ENCODE measurements at regions not wholly inside any gene's neighbourhood (a gene's known extent, or its start where the extent isn't known, plus 50 kb on each side); places are given as distances from the start of the nearest gene placed in this dataset.
"Not testable (repeated sequence)": the region's sequence is repeated elsewhere in the genome, so short reads cannot be mapped to it uniquely, and the experiment has no call there.

GRCh38 chr2:142284336-142284735 is 153.5 kb upstream of the LRP1B start:
- H3K27me3 ChIP-seq (ENCODE audit: insufficient read depth, low read length); H3K4me1 ChIP-seq (ENCODE audit: control insufficient read depth in 1 of 2, insufficient read depth in 2 of 2, low read length in 2 of 2); H3K23ac ChIP-seq (ENCODE audit: low read length); DNase-seq; H4K8ac ChIP-seq (ENCODE audit: low read depth, low read length); H3K27ac ChIP-seq (ENCODE audit: low read depth, low read length); H2AFZ ChIP-seq (ENCODE audit: insufficient read depth, low read length, poor library complexity); H3K4ac ChIP-seq (ENCODE audit: low read depth, low read length); H3K4me3 ChIP-seq (ENCODE audit: low read depth, low read length); H3K79me1 ChIP-seq (ENCODE audit: low read length); H4K12ac ChIP-seq (ENCODE audit: low read depth, low read length); H3K18ac ChIP-seq (ENCODE audit: low read length); H3K4me2 ChIP-seq (ENCODE audit: low read length); H2BK12ac ChIP-seq (ENCODE audit: low read length); H2AK5ac ChIP-seq (ENCODE audit: low read length); H3K79me2 ChIP-seq (ENCODE audit: control insufficient read depth, insufficient read depth, low read length, poor library complexity); H4K91ac ChIP-seq (ENCODE audit: low read depth, low read length); H3K14ac ChIP-seq (ENCODE audit: low read length); H3K36me3 ChIP-seq (ENCODE audit: control insufficient read depth in 1 of 2, insufficient read depth in 2 of 2, low read length in 2 of 2); H3K9me3 ChIP-seq (ENCODE audit: insufficient read depth, low read depth, low read length); H2BK5ac ChIP-seq (ENCODE audit: low read depth, low read length, poor library complexity); H3K9ac ChIP-seq (ENCODE audit: low read length); H2BK120ac ChIP-seq (ENCODE audit: insufficient read depth, low read length, poor library complexity): not testable (repeated sequence)
- no CpG with 5 or more reads among the region's 4 CpGs for WGBS (ENCODE audit: extremely low coverage, insufficient coverage, insufficient read length)

GRCh38 chr2:142280831-142281230 is 150.0 kb upstream of the LRP1B start:
- Histone ChIP-seq H3K27me3 (ENCODE audit: insufficient read depth, low read length) (no peaks in the 10 kb centered on the region), H3K23ac (ENCODE audit: low read length) (no peak overlapping the region), H3K14ac (ENCODE audit: low read length) (no peak overlapping the region), H3K79me1 (ENCODE audit: low read length) (no peaks in the 10 kb centered on the region), H4K12ac (ENCODE audit: low read depth, low read length) (no peak overlapping the region), H3K79me2 (ENCODE audit: control insufficient read depth, insufficient read depth, low read length, poor library complexity) (no peaks in the 10 kb centered on the region), H4K8ac (ENCODE audit: low read depth, low read length) (no peak overlapping the region), H3K27ac (ENCODE audit: low read depth, low read length) (no peak overlapping the region), H3K9me3 (ENCODE audit: insufficient read depth, low read depth, low read length) (no peaks in the 10 kb centered on the region), H2AK5ac (ENCODE audit: low read length) (no peak overlapping the region), H3K18ac (ENCODE audit: low read length) (no peak overlapping the region), H3K9ac (ENCODE audit: low read length) (no peak overlapping the region), H2BK5ac (ENCODE audit: low read depth, low read length, poor library complexity) (no peak overlapping the region), H2BK12ac (ENCODE audit: low read length) (no peak overlapping the region), H3K4me2 (ENCODE audit: low read length) (no peak overlapping the region), H4K91ac (ENCODE audit: low read depth, low read length) (no peak overlapping the region), H2AFZ (ENCODE audit: insufficient read depth, low read length, poor library complexity) (no peak overlapping the region), H3K36me3 (ENCODE audit: control insufficient read depth in 1 of 2, insufficient read depth in 2 of 2, low read length in 2 of 2) (no peaks in the 10 kb centered on the region), H2BK120ac (ENCODE audit: insufficient read depth, low read length, poor library complexity) (no peak overlapping the region), H3K4ac (ENCODE audit: low read depth, low read length) (no peak overlapping the region), H3K4me1 (ENCODE audit: control insufficient read depth in 1 of 2, insufficient read depth in 2 of 2, low read length in 2 of 2) (no peaks in the 10 kb centered on the region), H3K4me3 (ENCODE audit: low read depth, low read length) (no peak overlapping the region)
- DNase-seq: no peak
- WGBS (ENCODE audit: extremely low coverage, insufficient coverage, insufficient read length): no CpG with 5 or more reads among the region's 5 CpGs

DNA sequence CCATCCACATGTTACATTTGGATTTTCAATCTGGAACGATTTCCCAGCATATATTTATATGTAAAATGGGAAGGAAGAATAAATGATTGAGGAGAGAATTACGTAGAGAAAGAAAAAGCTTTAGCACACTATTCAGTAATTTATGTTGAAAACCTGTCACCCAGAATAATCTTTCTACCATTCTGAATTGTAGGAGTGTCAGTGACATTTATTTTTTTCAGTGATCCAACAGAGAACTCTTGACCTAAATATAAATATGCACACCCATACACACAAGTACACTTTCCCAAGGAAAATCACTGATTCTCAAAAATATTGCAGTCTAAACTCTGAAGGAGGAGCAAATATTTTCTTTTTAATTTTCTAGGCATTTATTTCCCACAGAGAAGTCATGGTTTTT is 140.2 kb upstream of the LRP1B start:
- no peak for DNase-seq
- Histone ChIP-seq H2BK120ac (ENCODE audit: insufficient read depth, low read length, poor library complexity) (no peak overlapping the region), H2AK5ac (ENCODE audit: low read length) (no peak overlapping the region), H2AFZ (ENCODE audit: insufficient read depth, low read length, poor library complexity) (no peak overlapping the region), H2BK12ac (ENCODE audit: low read length) (no peak overlapping the region), H3K27ac (ENCODE audit: low read depth, low read length) (no peak overlapping the region), H4K8ac (ENCODE audit: low read depth, low read length) (no peak overlapping the region), H3K9ac (ENCODE audit: low read length) (no peak overlapping the region), H2BK5ac (ENCODE audit: low read depth, low read length, poor library complexity) (no peak overlapping the region), H3K14ac (ENCODE audit: low read length) (no peak overlapping the region), H3K79me2 (ENCODE audit: control insufficient read depth, insufficient read depth, low read length, poor library complexity) (no peaks in the 10 kb centered on the region), H3K27me3 (ENCODE audit: insufficient read depth, low read length) (no peaks in the 10 kb centered on the region), H3K18ac (ENCODE audit: low read length) (no peak overlapping the region), H4K91ac (ENCODE audit: low read depth, low read length) (no peak overlapping the region), H3K36me3 (ENCODE audit: control insufficient read depth in 1 of 2, insufficient read depth in 2 of 2, low read length in 2 of 2) (no peaks in the 10 kb centered on the region), H3K4me2 (ENCODE audit: low read length) (no peak overlapping the region), H3K23ac (ENCODE audit: low read length) (no peak overlapping the region), H3K4me1 (ENCODE audit: control insufficient read depth in 1 of 2, insufficient read depth in 2 of 2, low read length in 2 of 2) (no peaks in the 10 kb centered on the region), H3K4ac (ENCODE audit: low read depth, low read length) (no peak overlapping the region), H3K4me3 (ENCODE audit: low read depth, low read length) (no peak overlapping the region), H4K12ac (ENCODE audit: low read depth, low read length) (no peak overlapping the region), H3K9me3 (ENCODE audit: insufficient read depth, low read depth, low read length) (no peaks in the 10 kb centered on the region), H3K79me1 (ENCODE audit: low read length) (no peaks in the 10 kb centered on the region)
- WGBS (ENCODE audit: extremely low coverage, insufficient coverage, insufficient read length): no CpG with 5 or more reads among the region's 2 CpGs

DNA sequence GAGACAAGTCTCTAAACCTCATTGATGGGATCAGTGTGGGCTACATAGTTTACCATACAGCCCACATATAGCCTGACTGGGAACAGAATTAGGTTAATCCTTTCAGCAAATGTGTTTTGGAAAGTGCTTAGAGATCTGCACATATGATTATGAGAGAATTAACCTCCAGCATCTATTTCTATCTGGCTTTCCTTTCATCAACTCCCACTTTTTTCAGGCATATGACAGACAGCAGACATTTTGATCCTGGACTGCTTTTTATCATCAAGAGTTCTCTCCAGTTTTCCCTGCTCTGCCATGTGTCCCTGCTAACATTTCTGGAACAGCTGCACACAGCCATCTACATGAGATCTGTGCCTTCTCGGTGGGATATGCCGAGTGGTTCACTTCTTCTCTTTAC is 139.5 kb upstream of the LRP1B start:
- H3K79me1 ChIP-seq (ENCODE audit: low read length): no peaks in the 10 kb centered on the region
- H2BK120ac ChIP-seq (ENCODE audit: insufficient read depth, low read length, poor library complexity): no peak overlapping the region
- no peak overlapping the region for H2BK12ac ChIP-seq (ENCODE audit: low read length)
- H3K4ac ChIP-seq (ENCODE audit: low read depth, low read length): no peak overlapping the region
- H2AFZ ChIP-seq (ENCODE audit: insufficient read depth, low read length, poor library complexity): no peak overlapping the region
- H3K27ac ChIP-seq (ENCODE audit: low read depth, low read length): no peak overlapping the region
- no peak overlapping the region for H2BK5ac ChIP-seq (ENCODE audit: low read depth, low read length, poor library complexity)
- no peak overlapping the region for H3K18ac ChIP-seq (ENCODE audit: low read length)
- no peak overlapping the region for H4K8ac ChIP-seq (ENCODE audit: low read depth, low read length)
- H3K4me3 ChIP-seq (ENCODE audit: low read depth, low read length): no peak overlapping the region
- no CpG with 5 or more reads among the region's 2 CpGs for WGBS (ENCODE audit: extremely low coverage, insufficient coverage, insufficient read length)
- no peak overlapping the region for H3K4me2 ChIP-seq (ENCODE audit: low read length)
- H2AK5ac ChIP-seq (ENCODE audit: low read length): no peak overlapping the region
- H3K79me2 ChIP-seq (ENCODE audit: control insufficient read depth, insufficient read depth, low read length, poor library complexity): no peaks in the 10 kb centered on the region
- H4K12ac ChIP-seq (ENCODE audit: low read depth, low read length): no peak overlapping the region
- no peak overlapping the region for H3K23ac ChIP-seq (ENCODE audit: low read length)
- H3K4me1 ChIP-seq (ENCODE audit: control insufficient read depth in 1 of 2, insufficient read depth in 2 of 2, low read length in 2 of 2): no peaks in the 10 kb centered on the region
- H3K27me3 ChIP-seq (ENCODE audit: insufficient read depth, low read length): no peaks in the 10 kb centered on the region
- H3K9ac ChIP-seq (ENCODE audit: low read length): no peak overlapping the region
- H3K14ac ChIP-seq (ENCODE audit: low read length): no peak overlapping the region
- H3K36me3 ChIP-seq (ENCODE audit: control insufficient read depth in 1 of 2, insufficient read depth in 2 of 2, low read length in 2 of 2): no peaks in the 10 kb centered on the region
- H4K91ac ChIP-seq (ENCODE audit: low read depth, low read length): no peak overlapping the region
- DNase-seq: no peak
- H3K9me3 ChIP-seq (ENCODE audit: insufficient read depth, low read depth, low read length): no peaks in the 10 kb centered on the region

Measured in trophoblast cell (in vitro differentiated cells and primary cell).